ENCODE measurements at regions not wholly inside any gene's neighbourhood (a gene's known extent, or its start where the extent isn't known, plus 50 kb on each side); places are given as distances from the start of the nearest gene placed in this dataset.
"Not testable (repeated sequence)": the region's sequence is repeated elsewhere in the genome, so short reads cannot be mapped to it uniquely, and the experiment has no call there.

GRCh38 chr9:78408388-78408787 is 111.5 kb downstream of the PSAT1 start:
- H2AFZ ChIP-seq, result no peak overlapping the region
- no peaks in the 10 kb centered on the region for H3K79me2 ChIP-seq (ENCODE audit: insufficient read depth)
- no peaks in the 10 kb centered on the region for H3K4me1 ChIP-seq (ENCODE audit: insufficient read depth)
- no peaks in the 10 kb centered on the region for H4K20me1 ChIP-seq (ENCODE audit: insufficient read depth)
- H3K36me3 ChIP-seq (ENCODE audit: low read depth), result no peaks in the 10 kb centered on the region
- WGBS, 2 experiments (ENCODE audit: low coverage in 1 of 2, low lambda C conversion rate in 2 of 2, missing lambda C conversion rate in 2 of 2), result 42 to 46% methylated on average over 1 of the region's 1 CpG
- no peaks in the 10 kb centered on the region for H3K9me3 ChIP-seq (ENCODE audit: low read depth)
- H3K27ac ChIP-seq, result no peak overlapping the region
- in situ Hi-C loops (cut with MboI), result loop anchor here (25.0 kb wide), 1 partner anchor 104 kb away; no protein-coding TSS in a partner anchor
- no peak overlapping the region for H3K4me2 ChIP-seq (ENCODE audit: unreplicated experiment)
- H3K9me2 ChIP-seq (ENCODE audit: insufficient read depth), result no peaks in the 10 kb centered on the region
- H3F3A ChIP-seq (ENCODE audit: insufficient read depth), result no peaks in the 10 kb centered on the region
- no peak for DNase-seq
- H3K9ac ChIP-seq, result no peak overlapping the region
- TF ChIP-seq EZH2 (IDR thresholded peaks at IDR 0.05; ENCODE audit: insufficient read depth, poor library complexity, severe bottlenecking), result no peak
- TF ChIP-seq EZH2phosphoT487 (IDR thresholded peaks at IDR 0.05; ENCODE audit: insufficient read depth, low read depth), result no peak
- peaks cover 20% of the 10 kb centered on the region for H3K27me3 ChIP-seq (replicated peaks; ENCODE audit: insufficient read depth)
- H3K4me3 ChIP-seq, result no peak overlapping the region

- not testable (repeated sequence) for H3K4me3 ChIP-seq; H3F3A ChIP-seq (ENCODE audit: insufficient read depth); H3K4me2 ChIP-seq (ENCODE audit: unreplicated experiment); H3K79me2 ChIP-seq (ENCODE audit: insufficient read depth); H3K4me1 ChIP-seq (ENCODE audit: insufficient read depth); H3K9ac ChIP-seq; H2AFZ ChIP-seq; H3K9me3 ChIP-seq (ENCODE audit: low read depth); DNase-seq; H3K36me3 ChIP-seq (ENCODE audit: low read depth); H3K9me2 ChIP-seq (ENCODE audit: insufficient read depth); H4K20me1 ChIP-seq (ENCODE audit: insufficient read depth); H3K27ac ChIP-seq
- WGBS, 2 experiments (ENCODE audit: low coverage in 1 of 2, low lambda C conversion rate in 2 of 2, missing lambda C conversion rate in 2 of 2), result 66 to 84% methylated on average over 23 to 24 of the region's 25 CpGs
- in situ Hi-C loops (cut with MboI), result loop anchor here (25.0 kb wide), 1 partner anchor 102 kb away; no protein-coding TSS in a partner anchor
- H3K27me3 ChIP-seq (replicated peaks; ENCODE audit: insufficient read depth), result peaks cover 20% of the 10 kb centered on the region
These were observed 113.1 kb downstream of the PSAT1 start for GRCh38 chr9:78409928-78410510.

- Histone ChIP-seq H3K36me3 (ENCODE audit: low read depth) (no peaks in the 10 kb centered on the region), H3K27me3 (replicated peaks; ENCODE audit: insufficient read depth) (no peaks in the 10 kb centered on the region; the same call in 1 of the 2 replicates), H3K27ac (no peak overlapping the region), H3K4me3 (no peak overlapping the region), H2AFZ (no peak overlapping the region), H3K4me2 (ENCODE audit: unreplicated experiment) (no peak overlapping the region), H3K9me3 (ENCODE audit: low read depth) (no peaks in the 10 kb centered on the region), H3K9me2 (ENCODE audit: insufficient read depth) (no peaks in the 10 kb centered on the region), H3K79me2 (ENCODE audit: insufficient read depth) (no peaks in the 10 kb centered on the region), H4K20me1 (ENCODE audit: insufficient read depth) (no peaks in the 10 kb centered on the region), H3K9ac (no peak overlapping the region), H3K4me1 (ENCODE audit: insufficient read depth) (no peaks in the 10 kb centered on the region), H3F3A (ENCODE audit: insufficient read depth) (no peaks in the 10 kb centered on the region)
- TF ChIP-seq EZH2 (IDR thresholded peaks at IDR 0.05; ENCODE audit: insufficient read depth, poor library complexity, severe bottlenecking) (no peak), EZH2phosphoT487 (IDR thresholded peaks at IDR 0.05; ENCODE audit: insufficient read depth, low read depth) (no peak)
- in situ Hi-C loops (cut with MboI), result loop anchor here (25.0 kb wide), 1 partner anchor 90 kb away; no protein-coding TSS in a partner anchor
- WGBS, 2 experiments (ENCODE audit: low coverage in 1 of 2, low lambda C conversion rate in 2 of 2, missing lambda C conversion rate in 2 of 2), result 30 to 43% methylated on average over 5 of the region's 5 CpGs
- DNase-seq, result no peak
These were observed 125.4 kb downstream of the PSAT1 start for GRCh38 chr9:78422309-78422708.

GRCh38 chr9:78424299-78424698 is 127.4 kb downstream of the PSAT1 start:
- H3K4me3 ChIP-seq, result no peak overlapping the region
- 53 to 68% methylated on average over 3 of the region's 3 CpGs for WGBS, 2 experiments (ENCODE audit: low coverage in 1 of 2, low lambda C conversion rate in 2 of 2, missing lambda C conversion rate in 2 of 2)
- peaks cover 3% of the 10 kb centered on the region; the same call in 1 of the 2 replicates for H3K27me3 ChIP-seq (replicated peaks; ENCODE audit: insufficient read depth)
- no peak overlapping the region for H3K27ac ChIP-seq
- no peak overlapping the region for H3K4me2 ChIP-seq (ENCODE audit: unreplicated experiment)
- no peak for DNase-seq
- H3K9ac ChIP-seq, result no peak overlapping the region
- no peaks in the 10 kb centered on the region for H3K4me1 ChIP-seq (ENCODE audit: insufficient read depth)
- no peaks in the 10 kb centered on the region for H3K9me3 ChIP-seq (ENCODE audit: low read depth)
- H2AFZ ChIP-seq, result no peak overlapping the region
- H3K36me3 ChIP-seq (ENCODE audit: low read depth), result no peaks in the 10 kb centered on the region
- TF ChIP-seq EZH2 (IDR thresholded peaks at IDR 0.05; ENCODE audit: insufficient read depth, poor library complexity, severe bottlenecking) (no peak), EZH2phosphoT487 (IDR thresholded peaks at IDR 0.05; ENCODE audit: insufficient read depth, low read depth) (no peak)
- H3K9me2 ChIP-seq (ENCODE audit: insufficient read depth), result no peaks in the 10 kb centered on the region
- no peaks in the 10 kb centered on the region for H3K79me2 ChIP-seq (ENCODE audit: insufficient read depth)
- in situ Hi-C loops (cut with MboI), result loop anchor here (25.0 kb wide), 1 partner anchor 88 kb away; no protein-coding TSS in a partner anchor
- H4K20me1 ChIP-seq (ENCODE audit: insufficient read depth), result no peaks in the 10 kb centered on the region
- no peaks in the 10 kb centered on the region for H3F3A ChIP-seq (ENCODE audit: insufficient read depth)

Measured in GM23248 (cell line).